Ishikawa (cell line): ENCODE measurements at regions not wholly inside any gene's neighbourhood (a gene's known extent, or its start where the extent isn't known, plus 50 kb on each side); places are given as distances from the start of the nearest gene placed in this dataset.

Experiments
- CEBPB ChIP-seq: IDR thresholded peaks from 2 replicates; pipeline ENCODE4 v1.6.1; 2012
- CREB1 ChIP-seq: IDR thresholded peaks from 2 replicates; pipeline ENCODE4 v1.6.1; 2012; ENCODE audit warnings: low read depth
- EGR1 ChIP-seq: IDR thresholded peaks from 2 replicates; pipeline ENCODE4 v1.6.1; 2012
- EP300 ChIP-seq: IDR thresholded peaks from 2 replicates; pipeline ENCODE4 v1.6.1; 2012; ENCODE audit warnings: borderline replicate concordance
- FOXM1 ChIP-seq: IDR thresholded peaks from 2 replicates; pipeline ENCODE4 v1.6.1; 2012; ENCODE audit warnings: low read depth, borderline replicate concordance
- MAX ChIP-seq: IDR thresholded peaks from 2 replicates; pipeline ENCODE4 v1.6.1; 2012
- NFIC ChIP-seq: IDR thresholded peaks from 2 replicates; pipeline ENCODE4 v1.6.1; 2012
- RAD21 ChIP-seq: IDR thresholded peaks from 2 replicates; pipeline ENCODE4 v1.6.1; 2012; ENCODE audit warnings: low read depth
- REST ChIP-seq: IDR thresholded peaks from 2 replicates; pipeline ENCODE4 v1.6.1; 2012; ENCODE audit warnings: low read depth, mild to moderate bottlenecking
- TAF1 ChIP-seq: IDR thresholded peaks from 2 replicates; pipeline ENCODE4 v1.6.1; 2012; ENCODE audit warnings: low read depth, mild to moderate bottlenecking
- TCF12 ChIP-seq: IDR thresholded peaks from 2 replicates; pipeline ENCODE4 v1.6.1; 2012; ENCODE audit warnings: low read depth
- TEAD4 ChIP-seq: IDR thresholded peaks from 2 replicates; pipeline ENCODE4 v1.6.1; 2012
- USF1 ChIP-seq: IDR thresholded peaks from 2 replicates; pipeline ENCODE4 v1.6.1; 2012
- YY1 ChIP-seq: IDR thresholded peaks from 2 replicates; pipeline ENCODE4 v1.6.1; 2012; ENCODE audit warnings: low read depth
- ZBTB7A ChIP-seq: IDR thresholded peaks from 2 replicates; pipeline ENCODE4 v1.6.1; 2012; ENCODE audit warnings: low read depth

DNA sequence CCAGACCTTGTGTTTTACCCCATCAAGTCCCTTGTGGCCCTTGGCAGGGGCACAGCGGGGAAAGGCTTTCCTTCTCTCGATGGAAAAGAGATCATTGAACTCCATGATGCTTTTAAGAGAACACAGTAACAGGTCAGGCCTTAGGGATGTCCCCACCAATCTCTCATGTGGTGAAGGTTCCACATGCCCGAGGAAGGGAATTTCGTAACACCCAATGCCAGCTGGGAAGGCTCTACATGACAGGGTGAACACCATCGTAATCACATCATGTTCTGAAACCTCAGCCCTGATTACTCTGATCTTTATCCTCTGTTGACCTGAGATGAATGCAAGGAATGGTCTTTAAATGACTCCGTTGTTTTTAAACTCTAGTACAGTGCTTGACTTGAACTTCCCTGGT, 105.5 kb upstream of the SPAG17 start:
- TF ChIP-seq YY1 = no peak
- no peak for TF ChIP-seq TCF12
- TF ChIP-seq USF1 = no peak
- no peak for TF ChIP-seq REST
- TF ChIP-seq MAX = no peak
- TF ChIP-seq RAD21 = no peak
- no peak for TF ChIP-seq EP300
- no peak for TF ChIP-seq CEBPB

DNA sequence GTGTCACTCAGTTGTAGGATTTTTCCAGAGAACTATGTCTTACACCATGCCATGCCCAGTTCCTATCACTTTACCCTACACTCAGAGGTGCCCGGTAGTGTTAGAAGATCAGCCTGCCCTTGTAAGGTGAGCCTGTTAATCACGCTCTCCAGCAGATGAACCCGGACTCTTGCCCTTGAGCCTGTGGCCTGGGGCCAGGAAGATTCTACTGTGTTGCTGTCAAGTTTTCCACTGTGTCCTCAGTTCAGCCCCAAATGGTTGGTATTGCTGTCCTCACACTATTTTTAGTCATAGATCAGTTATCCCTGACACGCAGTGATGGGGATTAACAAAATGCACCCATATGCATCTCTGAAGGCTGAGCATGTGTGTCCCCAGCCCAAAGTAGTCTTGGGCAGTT, 105.0 kb upstream of the SPAG17 start:
- TF ChIP-seq USF1 = no peak
- TF ChIP-seq RAD21 = no peak
- no peak for TF ChIP-seq NFIC
- TF ChIP-seq TAF1 = no peak

GRCh38 chr1:118275472-118276115, 90.6 kb upstream of the SPAG17 start:
- TF ChIP-seq RAD21 = no peak

- no peak for TF ChIP-seq USF1
- TF ChIP-seq EGR1 = no peak
- TF ChIP-seq RAD21 = no peak
- no peak for TF ChIP-seq YY1
- TF ChIP-seq TEAD4 = no peak
- no peak for TF ChIP-seq MAX
- TF ChIP-seq NFIC = no peak
- no peak for TF ChIP-seq TCF12
- no peak for TF ChIP-seq TAF1
- no peak for TF ChIP-seq CEBPB
- TF ChIP-seq REST = no peak
- TF ChIP-seq EP300 = no peak
- no peak for TF ChIP-seq ZBTB7A
- no peak for TF ChIP-seq CREB1
- no peak for TF ChIP-seq FOXM1
Observed at GRCh38 chr1:118272884-118273283, 87.9 kb upstream of the SPAG17 start.

DNA sequence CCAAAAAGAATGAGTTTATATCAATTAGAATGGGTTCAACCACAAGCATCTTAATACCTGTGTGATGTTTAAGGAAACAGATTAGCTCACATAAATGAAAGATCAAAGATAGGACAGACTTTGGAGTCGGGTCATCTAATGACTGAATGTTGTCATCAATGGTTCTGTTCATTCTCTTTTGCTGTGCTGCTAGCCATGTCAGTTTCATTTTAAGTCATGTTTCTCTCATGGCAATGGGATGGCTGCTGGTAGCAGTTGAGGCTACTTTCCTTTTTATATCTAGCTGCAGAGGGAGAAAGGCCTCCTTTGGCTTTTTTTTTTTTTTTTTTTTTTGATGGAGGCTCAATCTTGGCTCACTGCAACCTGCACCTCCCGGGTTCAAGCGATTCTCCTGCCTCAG, 86.9 kb upstream of the SPAG17 start:
- TF ChIP-seq FOXM1 = no peak
- no peak for TF ChIP-seq ZBTB7A
- TF ChIP-seq TCF12 = no peak
- no peak for TF ChIP-seq MAX
- TF ChIP-seq EGR1 = no peak
- no peak for TF ChIP-seq CREB1
- TF ChIP-seq EP300 = no peak

DNA sequence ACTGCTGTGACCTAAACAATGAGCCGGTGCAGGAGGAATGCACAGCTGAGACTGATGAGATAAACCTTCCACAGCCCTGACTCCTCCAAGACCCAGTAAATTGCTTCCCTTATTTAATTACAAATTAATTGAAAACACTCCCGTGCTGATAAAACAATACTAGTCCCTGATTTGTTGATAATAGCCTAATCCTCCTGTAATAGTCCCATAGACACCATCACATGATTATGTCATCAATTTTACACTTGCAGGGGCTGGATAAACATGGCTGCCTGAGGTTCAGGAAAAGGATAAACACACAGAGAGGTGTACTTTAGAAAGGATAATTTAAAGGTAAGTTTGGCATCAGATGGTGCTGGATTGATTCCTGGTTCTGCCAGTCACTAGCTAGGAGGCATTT, 84.6 kb upstream of the SPAG17 start:
- TF ChIP-seq YY1 (no peak), MAX (no peak), REST (no peak), FOXM1 (no peak), TAF1 (no peak), RAD21 (no peak), CREB1 (no peak), CEBPB (no peak), TEAD4 (no peak), USF1 (no peak), EGR1 (no peak), NFIC (no peak), TCF12 (no peak), ZBTB7A (no peak), EP300 (no peak)
